HT1080 (cell line): ENCODE measurements at regions not wholly inside any gene's neighbourhood (a gene's known extent, or its start where the extent isn't known, plus 50 kb on each side); places are given as distances from the start of the nearest gene placed in this dataset.

Experiments used
- DNase-seq: peaks from one replicate; pipeline ENCODE4 v3.0.0-alpha.2; 2015; ENCODE audit warnings: low read depth

- peak; percentile 34 for DNase-seq
These were observed 176.6 kb upstream of the C9orf72 start for GRCh38 chr9:27749838-27750237.

GRCh38 chr9:27750566-27750965 is 177.3 kb upstream of the C9orf72 start:
- no peak for DNase-seq

- DNase-seq, result no peak
These were observed 178.8 kb upstream of the C9orf72 start for GRCh38 chr9:27752069-27752468.

- no peak for DNase-seq
These were observed 182.6 kb upstream of the C9orf72 start for GRCh38 chr9:27755846-27756245.

- DNase-seq, result no peak
These were observed 183.1 kb upstream of the C9orf72 start for GRCh38 chr9:27756418-27756817.

GRCh38 chr9:27763831-27764230 is 190.6 kb upstream of the C9orf72 start:
- no peak for DNase-seq

GRCh38 chr9:27765266-27766072 is 192.2 kb upstream of the C9orf72 start:
- DNase-seq, result no peak

GRCh38 chr9:27766073-27766835 is 193.0 kb upstream of the C9orf72 start:
- DNase-seq, result no peak

- DNase-seq, result no peak
These were observed 195.5 kb upstream of the C9orf72 start for GRCh38 chr9:27768781-27769180.

- no peak for DNase-seq
These were observed 197.3 kb upstream of the C9orf72 start for GRCh38 chr9:27770541-27770940.

- DNase-seq, result peak; percentile 54
These were observed 198.7 kb upstream of the C9orf72 start for GRCh38 chr9:27771803-27772545.

- DNase-seq, result peak; percentile 3
These were observed 211.8 kb upstream of the C9orf72 start for GRCh38 chr9:27784847-27785713.

GRCh38 chr9:27785714-27786100 is 212.4 kb upstream of the C9orf72 start:
- DNase-seq, result peak; percentile 38

- peak; percentile 4 for DNase-seq
These were observed 214.6 kb upstream of the C9orf72 start for GRCh38 chr9:27787891-27788290.

- DNase-seq, result peak; percentile 19
These were observed 218.0 kb upstream of the C9orf72 start for GRCh38 chr9:27791311-27791710.

- no peak for DNase-seq
These were observed 219.8 kb upstream of the C9orf72 start for GRCh38 chr9:27792971-27793689.

- DNase-seq, result no peak
These were observed 226.0 kb upstream of the C9orf72 start for GRCh38 chr9:27799326-27799725.

- DNase-seq, result no peak
These were observed 226.9 kb upstream of the C9orf72 start for GRCh38 chr9:27800159-27800558.

- DNase-seq, result no peak
These were observed 227.6 kb upstream of the C9orf72 start for GRCh38 chr9:27800692-27801370.

GRCh38 chr9:27801545-27801944 is 228.3 kb upstream of the C9orf72 start:
- no peak for DNase-seq
